ENCODE measurements at regions not wholly inside any gene's neighbourhood (a gene's known extent, or its start where the extent isn't known, plus 50 kb on each side); places are given as distances from the start of the nearest gene placed in this dataset.

- TF ChIP-seq ZNF416 (CRISPR knock-in tag; IDR thresholded peaks at IDR 0.05) (no peak), ZNF232 (CRISPR knock-in tag; IDR thresholded peaks at IDR 0.05) (no peak), MYBL2 (CRISPR knock-in tag; IDR thresholded peaks at IDR 0.05) (no peak)
Measured at GRCh38 chr18:59760212-59760611, 63.0 kb upstream of the CCBE1 start.
